ENCODE measurements at regions not wholly inside any gene's neighbourhood (a gene's known extent, or its start where the extent isn't known, plus 50 kb on each side); places are given as distances from the start of the nearest gene placed in this dataset.

DNA sequence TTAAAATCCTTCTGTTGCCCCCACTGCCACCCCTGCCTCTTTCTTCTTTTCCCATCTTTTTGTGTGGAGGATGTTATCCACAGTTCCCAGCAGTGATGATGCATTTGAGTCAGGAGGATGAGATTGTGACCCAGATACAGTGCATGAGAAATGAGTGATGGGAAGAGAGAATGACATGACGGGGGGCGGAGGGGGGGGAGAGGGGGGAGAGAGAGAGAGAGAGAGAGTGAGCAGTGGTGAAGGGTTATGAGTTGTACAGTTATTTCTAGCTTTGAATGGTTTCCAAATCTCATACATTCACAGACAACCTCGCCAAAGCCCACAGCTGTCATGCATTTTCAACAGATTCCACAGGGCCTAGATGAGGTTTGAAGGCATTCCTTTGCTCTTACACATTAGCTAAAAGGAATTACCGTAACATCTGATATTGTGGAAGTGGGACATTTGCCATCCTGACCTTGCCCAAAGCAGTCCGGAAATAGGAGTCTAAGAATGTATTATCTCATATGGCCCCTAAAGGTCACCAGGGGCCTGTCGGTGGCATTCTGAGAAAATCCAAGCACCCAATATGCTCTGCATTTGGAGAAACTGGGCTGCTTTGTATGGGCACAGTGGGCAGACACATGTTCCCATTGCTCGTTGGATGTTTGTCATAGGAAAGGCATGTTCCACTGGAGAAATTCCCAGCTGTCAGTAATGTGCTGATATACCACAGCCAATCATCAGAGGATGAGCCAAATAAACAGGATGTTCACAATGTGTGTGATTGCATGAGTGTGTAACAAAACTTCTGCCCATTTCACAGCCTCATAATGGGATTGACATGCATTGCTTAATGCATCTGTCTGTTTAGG, 435.8 kb downstream of the SPRY1 start:
- DNase-seq (ENCODE audit: low read depth in 3 of 3, low spot score in 1 of 3): no peak

GRCh38 chr4:123833171-123833643, 436.6 kb downstream of the SPRY1 start:
- DNase-seq (ENCODE audit: low read depth in 3 of 3, low spot score in 1 of 3): no peak

- DNase-seq (ENCODE audit: low read depth in 3 of 3, low spot score in 1 of 3): no peak
Observed at GRCh38 chr4:123835831-123836590, 439.4 kb downstream of the SPRY1 start.

- no peak for DNase-seq (ENCODE audit: low read depth in 3 of 3, low spot score in 1 of 3)
Observed at GRCh38 chr4:123836851-123837595, 440.4 kb downstream of the SPRY1 start.

GRCh38 chr4:123838474-123838873, 441.9 kb downstream of the SPRY1 start:
- DNase-seq (ENCODE audit: low read depth in 3 of 3, low spot score in 1 of 3): no peak

DNA sequence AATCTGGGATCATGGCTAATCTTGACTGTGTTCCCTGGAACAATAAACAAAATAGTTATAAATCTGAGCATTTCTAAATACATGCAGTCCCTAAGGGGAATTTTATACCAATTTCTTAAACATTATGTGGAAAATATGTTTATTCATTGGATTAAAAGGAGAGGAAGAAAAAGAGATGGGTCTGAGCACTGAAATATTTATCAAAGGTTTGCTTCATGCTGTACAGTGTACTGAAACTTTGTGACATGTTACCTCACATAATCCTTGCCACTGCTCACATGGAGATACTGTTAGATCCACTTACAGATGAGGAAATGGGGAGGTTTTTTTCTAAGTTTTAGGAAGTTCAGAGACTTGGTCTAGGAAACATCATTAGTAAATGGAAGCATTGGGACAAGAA, 443.6 kb downstream of the SPRY1 start:
- no peak for DNase-seq (ENCODE audit: low read depth in 3 of 3, low spot score in 1 of 3)

DNA sequence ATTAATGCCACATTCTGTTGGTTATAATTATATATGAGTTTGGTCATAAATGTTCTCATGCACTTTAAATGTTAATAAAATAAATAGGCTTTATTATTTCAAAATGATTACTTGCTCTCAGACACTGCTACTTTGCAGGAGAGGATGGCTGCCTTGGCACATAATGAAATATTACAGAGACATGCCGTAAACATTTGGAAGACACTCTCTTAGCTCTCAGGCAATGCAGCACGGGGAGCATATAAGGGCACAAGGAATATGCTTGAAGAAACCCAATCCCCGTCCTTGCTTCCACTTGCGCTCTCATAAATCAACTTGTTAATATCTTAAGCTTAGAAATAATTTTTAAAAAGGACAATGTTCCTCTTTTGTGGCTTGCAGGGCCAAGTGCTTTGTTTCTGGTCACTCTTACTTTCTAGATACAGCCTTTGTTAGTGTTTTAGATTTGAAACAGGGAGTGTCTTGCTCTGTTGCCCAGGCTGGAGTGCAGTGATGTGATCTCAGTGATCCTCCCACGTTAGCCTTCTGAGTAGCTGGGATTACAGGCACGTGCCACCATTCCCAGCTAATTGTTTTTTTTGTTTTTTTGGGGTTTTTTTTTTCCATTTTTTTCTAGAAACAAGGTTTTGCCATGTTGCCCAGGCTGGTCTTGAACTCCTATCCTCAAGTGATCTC, 445.0 kb downstream of the SPRY1 start:
- no peak for DNase-seq (ENCODE audit: low read depth in 3 of 3, low spot score in 1 of 3)

GRCh38 chr4:123843137-123843536, 446.5 kb downstream of the SPRY1 start:
- no peak for DNase-seq (ENCODE audit: low read depth in 3 of 3, low spot score in 1 of 3)

GRCh38 chr4:123844374-123844773, 447.8 kb downstream of the SPRY1 start:
- DNase-seq (ENCODE audit: low read depth in 3 of 3, low spot score in 1 of 3): no peak

DNA sequence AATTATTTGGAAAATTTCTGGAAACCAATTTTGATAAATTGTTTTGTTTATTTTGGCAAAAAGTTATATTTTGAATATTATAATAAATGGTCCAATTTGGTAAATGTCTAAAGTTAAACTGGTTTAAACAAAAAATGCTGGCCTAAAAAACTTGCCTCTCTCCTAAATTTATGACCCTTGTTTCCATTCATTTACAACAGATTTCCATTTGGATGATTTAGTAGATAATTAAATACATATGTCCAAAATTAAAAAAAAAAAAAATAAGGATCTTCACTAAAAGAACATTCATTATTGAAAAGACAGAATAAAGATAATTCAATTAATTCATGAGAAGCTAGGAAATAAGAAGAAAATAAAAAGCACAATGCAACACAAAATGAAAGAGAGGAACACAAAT, 449.5 kb downstream of the SPRY1 start:
- no peak for DNase-seq (ENCODE audit: low read depth in 3 of 3, low spot score in 1 of 3)

- no peak for DNase-seq (ENCODE audit: low read depth in 3 of 3, low spot score in 1 of 3)
Observed at GRCh38 chr4:123846561-123846960, 450.0 kb downstream of the SPRY1 start.

- DNase-seq (ENCODE audit: low read depth in 3 of 3, low spot score in 1 of 3): no peak
Observed at GRCh38 chr4:123848606-123849005, 452.0 kb downstream of the SPRY1 start.

GRCh38 chr4:123849495-123849894, 452.9 kb downstream of the SPRY1 start:
- DNase-seq (ENCODE audit: low read depth in 3 of 3, low spot score in 1 of 3): no peak

- no peak for DNase-seq (ENCODE audit: low read depth in 3 of 3, low spot score in 1 of 3)
Observed at GRCh38 chr4:123851521-123851920, 454.9 kb downstream of the SPRY1 start.

- DNase-seq (ENCODE audit: low read depth in 3 of 3, low spot score in 1 of 3): no peak
Observed at GRCh38 chr4:123853651-123854050, 457.1 kb downstream of the SPRY1 start.

DNA sequence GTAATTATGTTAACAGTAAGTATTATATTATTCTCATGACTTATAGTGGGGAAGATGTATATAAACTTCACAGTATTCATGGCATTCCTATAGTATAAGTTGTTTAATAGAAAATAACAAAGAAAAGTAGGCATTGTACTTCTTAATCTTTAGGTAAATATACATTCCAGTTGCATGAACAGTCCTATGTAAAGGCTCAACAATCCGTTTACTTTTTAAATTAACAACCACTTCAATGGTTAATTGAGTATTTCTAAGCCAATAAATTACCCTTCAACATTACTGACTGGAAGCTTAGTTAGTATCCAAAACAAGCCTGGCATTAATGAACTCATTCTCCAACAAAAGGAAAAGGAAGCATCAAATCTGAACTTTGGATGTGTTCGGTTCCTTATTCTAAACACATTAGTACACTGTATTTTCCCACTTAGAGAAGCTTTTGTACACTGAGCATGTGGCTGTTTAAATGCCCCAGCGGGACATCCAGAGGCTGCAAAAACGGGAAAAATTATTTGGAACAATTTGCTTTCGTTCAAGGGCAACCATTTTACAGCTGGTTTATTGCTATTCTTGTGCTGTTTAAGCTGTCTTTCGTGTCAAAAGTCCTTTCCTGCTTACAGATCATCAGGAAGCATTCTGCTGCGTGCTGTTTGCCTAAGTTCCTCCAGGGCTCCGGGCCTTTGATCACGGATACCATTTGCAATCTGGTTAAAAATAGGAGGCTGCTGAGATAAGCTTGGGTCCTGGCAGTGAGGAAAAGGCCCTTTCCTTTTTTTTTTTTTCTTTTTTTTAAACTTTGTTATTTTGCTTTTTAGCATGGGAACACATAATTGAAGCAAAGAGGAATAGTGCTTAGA, 460.3 kb downstream of the SPRY1 start:
- no peak for DNase-seq (ENCODE audit: low read depth in 3 of 3, low spot score in 1 of 3)

GRCh38 chr4:123858465-123858864, 461.9 kb downstream of the SPRY1 start:
- no peak for DNase-seq (ENCODE audit: low read depth in 3 of 3, low spot score in 1 of 3)

DNA sequence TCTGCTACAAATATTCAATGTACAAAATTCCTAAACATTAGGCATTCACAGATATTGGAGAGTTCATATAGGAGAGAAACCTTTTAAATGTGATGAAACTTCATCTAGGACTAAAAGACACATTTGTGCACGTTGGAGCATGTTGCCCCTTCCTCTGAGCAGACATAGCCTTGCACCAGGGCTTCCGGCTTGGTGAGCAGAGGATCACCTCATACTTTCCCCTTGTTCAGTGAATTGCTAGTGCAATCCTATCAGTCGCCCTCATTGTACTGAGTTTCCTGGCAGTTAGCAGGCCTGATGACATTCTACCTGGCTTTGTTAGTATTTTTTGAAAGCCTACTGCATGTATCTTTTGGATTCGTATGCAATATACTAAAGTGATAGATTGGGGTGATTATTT, 466.2 kb downstream of the SPRY1 start:
- DNase-seq (ENCODE audit: low read depth in 3 of 3, low spot score in 1 of 3): no peak

GRCh38 chr4:123866796-123867195, 470.2 kb downstream of the SPRY1 start:
- no peak for DNase-seq (ENCODE audit: low read depth in 3 of 3, low spot score in 1 of 3)

DNA sequence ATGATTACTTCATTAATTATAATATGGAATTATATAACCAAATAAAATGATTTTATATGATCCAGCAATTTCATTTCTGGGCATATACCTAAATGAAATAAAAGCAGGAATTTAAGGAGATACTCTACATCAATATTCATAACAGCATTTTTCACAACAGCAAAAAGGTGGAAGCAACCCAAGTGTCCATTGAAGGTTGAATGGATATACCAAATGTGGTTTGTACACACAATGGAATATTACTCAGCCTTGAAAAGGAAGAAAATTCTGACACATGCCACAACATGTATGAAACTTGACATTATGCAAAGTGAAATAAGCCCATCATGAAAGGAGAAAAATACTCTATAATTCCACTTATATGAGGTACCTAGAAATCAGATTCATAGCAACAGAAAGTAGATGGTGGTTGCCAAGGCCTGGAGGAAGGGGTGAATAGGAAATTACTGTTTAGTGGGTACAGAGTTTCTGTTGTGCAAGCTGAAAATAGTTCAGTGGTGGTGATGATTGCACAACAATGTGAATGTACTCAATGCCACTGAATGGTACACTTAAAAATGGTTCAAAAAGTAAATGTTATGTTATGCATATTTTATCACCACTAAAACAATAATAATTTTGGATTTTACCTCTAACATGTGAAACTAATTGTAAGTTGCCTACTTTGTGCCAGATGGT, 471.5 kb downstream of the SPRY1 start:
- no peak for DNase-seq (ENCODE audit: low read depth in 3 of 3, low spot score in 1 of 3)
